Stimulated activated CD8-positive, alpha-beta memory T cell treated with anti-CD3 and anti-CD28 coated beads, Interleukin-12 subunit alpha, Interleukin-12 subunit beta, amount 100 ng/mL, for 24 hours (primary cell): ENCODE measurements at regions not wholly inside any gene's neighbourhood (a gene's known extent, or its start where the extent isn't known, plus 50 kb on each side); places are given as distances from the start of the nearest gene placed in this dataset.

Experiments
- DNase-seq: peaks from one replicate; pipeline ENCODE4 v3.0.0-alpha.2; 2020; ENCODE audit errors: extremely low read depth

- no peak for DNase-seq
Measured at GRCh38 chr1:201656311-201657032, 117.5 kb downstream of the NAV1 start.

GRCh38 chr1:201659572-201659971 lies 120.6 kb downstream of the NAV1 start:
- DNase-seq, result no peak

GRCh38 chr1:201660931-201661822 lies 122.2 kb downstream of the NAV1 start:
- DNase-seq, result no peak

- no peak for DNase-seq
Measured at GRCh38 chr1:201661823-201662359, 123.0 kb downstream of the NAV1 start.

- DNase-seq, result no peak
Measured at GRCh38 chr1:201662646-201663045, 123.7 kb downstream of the NAV1 start.

GRCh38 chr1:201663491-201664113 lies 124.7 kb downstream of the NAV1 start:
- no peak for DNase-seq

GRCh38 chr1:201665036-201665435 lies 126.1 kb downstream of the NAV1 start:
- DNase-seq, result no peak

GRCh38 chr1:201666102-201666501 lies 127.2 kb downstream of the NAV1 start:
- DNase-seq, result no peak

- DNase-seq, result no peak
Measured at GRCh38 chr1:201666645-201667044, 127.7 kb downstream of the NAV1 start.

- no peak for DNase-seq
Measured at GRCh38 chr1:201667479-201667878, 128.6 kb downstream of the NAV1 start.

- DNase-seq, result no peak
Measured at GRCh38 chr1:201670517-201670916, 131.6 kb downstream of the NAV1 start.

- no peak for DNase-seq
Measured at GRCh38 chr1:201672685-201673084, 133.8 kb downstream of the NAV1 start.

GRCh38 chr1:201673093-201673492 lies 134.2 kb downstream of the NAV1 start:
- DNase-seq, result no peak

- DNase-seq, result no peak
Measured at GRCh38 chr1:201673915-201674314, 135.0 kb downstream of the NAV1 start.

GRCh38 chr1:201675143-201675542 lies 136.2 kb downstream of the NAV1 start:
- DNase-seq, result no peak

GRCh38 chr1:201676197-201676596 lies 137.3 kb downstream of the NAV1 start:
- DNase-seq, result no peak

- no peak for DNase-seq
Measured at GRCh38 chr1:201676641-201677040, 137.7 kb downstream of the NAV1 start.

- no peak for DNase-seq
Measured at GRCh38 chr1:201678264-201679101, 139.6 kb downstream of the NAV1 start.

- no peak for DNase-seq
Measured at GRCh38 chr1:201681375-201681774, 142.4 kb downstream of the NAV1 start.

- no peak for DNase-seq
Measured at GRCh38 chr1:201682964-201683363, 144.0 kb downstream of the NAV1 start.

- DNase-seq, result no peak
Measured at GRCh38 chr1:201683397-201683796, 144.5 kb downstream of the NAV1 start.
